ENCODE measurements at regions not wholly inside any gene's neighbourhood (a gene's known extent, or its start where the extent isn't known, plus 50 kb on each side); places are given as distances from the start of the nearest gene placed in this dataset.

DNA sequence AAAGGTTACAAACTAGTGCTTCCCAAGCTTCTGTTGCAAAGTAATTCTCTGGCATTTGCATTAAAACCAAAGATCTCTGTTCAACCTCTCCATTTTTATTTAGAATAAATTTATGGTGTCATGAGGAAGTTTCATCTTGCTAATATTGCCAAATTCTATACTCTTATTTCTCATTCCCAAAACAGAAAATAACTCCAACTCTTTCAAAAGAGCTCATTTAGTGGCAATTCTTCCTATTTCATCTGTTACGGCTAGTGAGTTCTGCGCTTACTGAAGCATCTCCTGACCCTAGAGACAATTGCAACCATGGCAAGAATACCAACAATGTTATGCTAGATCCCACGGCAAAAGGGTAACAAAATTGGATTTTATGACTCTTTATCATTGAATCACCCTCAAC lies 97.0 kb downstream of the HINT1 start:
- 91% methylated on average over 3 of the region's 3 CpGs for whole genome bisulfite sequencing, 2 donors
- Histone ChIP-seq H3K4me1 (ENCODE audit: control insufficient read depth in 2 of 2, insufficient read depth in 2 of 2, low read length in 1 of 2) (no peaks in the 10 kb centered on the region), H3K36me3 (ENCODE audit: control insufficient read depth in 2 of 2, insufficient read depth in 2 of 2, low read length in 1 of 2) (no peaks in the 10 kb centered on the region), H3K9me3 (ENCODE audit: control insufficient read depth in 2 of 2, insufficient read depth in 1 of 2, low read depth in 1 of 2, low read length in 1 of 2) (peaks cover 3% of the 10 kb centered on the region in 2 donors), H3K27me3 (ENCODE audit: control insufficient read depth in 1 of 2, insufficient read depth in 2 of 2, low read length in 2 of 2) (no peaks in the 10 kb centered on the region), H3K4me3 (ENCODE audit: low read depth in 1 of 2, low read length in 2 of 2) (no peak overlapping the region), H3K27ac (ENCODE audit: low read depth in 2 of 2, low read length in 1 of 2) (no peak overlapping the region)

- Histone ChIP-seq H3K27ac (ENCODE audit: low read depth in 2 of 2, low read length in 1 of 2) (no peak overlapping the region), H3K27me3 (ENCODE audit: control insufficient read depth in 1 of 2, insufficient read depth in 2 of 2, low read length in 2 of 2) (no peaks in the 10 kb centered on the region), H3K36me3 (ENCODE audit: control insufficient read depth in 2 of 2, insufficient read depth in 2 of 2, low read length in 1 of 2) (no peaks in the 10 kb centered on the region), H3K4me1 (ENCODE audit: control insufficient read depth in 2 of 2, insufficient read depth in 2 of 2, low read length in 1 of 2) (no peaks in the 10 kb centered on the region), H3K4me3 (ENCODE audit: low read depth in 1 of 2, low read length in 2 of 2) (no peak overlapping the region), H3K9me3 (ENCODE audit: control insufficient read depth in 2 of 2, insufficient read depth in 1 of 2, low read depth in 1 of 2, low read length in 1 of 2) (peaks cover 3% of the 10 kb centered on the region in 2 donors)
- WGBS, 2 donors, result 54 to 62% methylated on average over 2 of the region's 2 CpGs
These were observed 97.4 kb downstream of the HINT1 start for GRCh38 chr5:131067636-131068035.

- H3K4me3 ChIP-seq (ENCODE audit: low read depth in 1 of 2, low read length in 2 of 2), result no peak overlapping the region
- no peak overlapping the region for H3K27ac ChIP-seq (ENCODE audit: low read depth in 2 of 2, low read length in 1 of 2)
- peaks cover 3% of the 10 kb centered on the region in 2 donors for H3K9me3 ChIP-seq (ENCODE audit: control insufficient read depth in 2 of 2, insufficient read depth in 1 of 2, low read depth in 1 of 2, low read length in 1 of 2)
- H3K4me1 ChIP-seq (ENCODE audit: control insufficient read depth in 2 of 2, insufficient read depth in 2 of 2, low read length in 1 of 2), result no peaks in the 10 kb centered on the region
- H3K27me3 ChIP-seq (ENCODE audit: control insufficient read depth in 1 of 2, insufficient read depth in 2 of 2, low read length in 2 of 2), result no peaks in the 10 kb centered on the region
- no peaks in the 10 kb centered on the region for H3K36me3 ChIP-seq (ENCODE audit: control insufficient read depth in 2 of 2, insufficient read depth in 2 of 2, low read length in 1 of 2)
These were observed 100.2 kb downstream of the HINT1 start for GRCh38 chr5:131064669-131065371.

DNA sequence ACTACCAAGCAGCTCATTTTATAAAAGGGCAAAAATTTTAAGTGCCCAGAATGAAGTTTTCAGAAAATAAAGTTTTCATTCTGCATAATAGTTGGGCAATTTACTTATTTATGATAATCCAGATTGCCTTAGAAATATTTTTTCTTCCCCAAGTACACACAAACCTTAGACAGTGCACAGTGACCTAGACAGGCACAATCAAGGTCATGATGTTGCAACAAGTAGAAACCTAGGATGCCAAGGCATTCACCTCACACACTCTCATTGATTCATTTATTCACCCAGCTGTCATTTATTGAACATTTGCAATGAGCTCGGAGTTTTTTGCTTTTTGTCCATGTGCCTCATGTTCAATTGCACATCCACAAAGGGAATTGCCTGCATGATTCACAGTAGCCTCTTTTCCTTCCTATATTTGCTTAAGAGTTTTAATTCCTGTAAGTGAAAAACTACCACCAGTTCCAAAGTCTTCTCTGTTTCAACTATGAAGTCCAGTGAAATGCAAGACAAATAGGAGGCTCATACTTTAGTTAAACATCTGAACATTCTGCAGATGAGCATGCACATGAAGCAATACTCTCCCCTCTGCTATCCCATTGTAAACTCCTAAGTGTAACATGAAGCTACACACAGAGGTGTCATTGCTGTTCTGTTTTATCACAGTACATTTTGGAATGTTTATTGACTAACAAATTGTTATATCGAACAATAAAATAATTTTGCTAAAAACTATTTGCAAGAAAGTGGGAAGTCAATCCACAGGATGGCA lies 122.9 kb downstream of the HINT1 start:
- Histone ChIP-seq H3K4me3 (ENCODE audit: low read depth in 1 of 2, low read length in 2 of 2) (no peak overlapping the region), H3K9me3 (ENCODE audit: control insufficient read depth in 2 of 2, insufficient read depth in 1 of 2, low read depth in 1 of 2, low read length in 1 of 2) (no peaks in the 10 kb centered on the region), H3K27ac (ENCODE audit: low read depth in 2 of 2, low read length in 1 of 2) (no peak overlapping the region), H3K27me3 (ENCODE audit: control insufficient read depth in 1 of 2, insufficient read depth in 2 of 2, low read length in 2 of 2) (no peaks in the 10 kb centered on the region), H3K4me1 (ENCODE audit: control insufficient read depth in 2 of 2, insufficient read depth in 2 of 2, low read length in 1 of 2) (no peaks in the 10 kb centered on the region), H3K36me3 (ENCODE audit: control insufficient read depth in 2 of 2, insufficient read depth in 2 of 2, low read length in 1 of 2) (no peaks in the 10 kb centered on the region)
- WGBS, 2 donors, result 73 to 87% methylated on average over 2 of the region's 2 CpGs

- Histone ChIP-seq H3K27me3 (ENCODE audit: control insufficient read depth in 1 of 2, insufficient read depth in 2 of 2, low read length in 2 of 2) (no peaks in the 10 kb centered on the region), H3K27ac (ENCODE audit: low read depth in 2 of 2, low read length in 1 of 2) (no peak overlapping the region), H3K4me1 (ENCODE audit: control insufficient read depth in 2 of 2, insufficient read depth in 2 of 2, low read length in 1 of 2) (no peaks in the 10 kb centered on the region), H3K9me3 (ENCODE audit: control insufficient read depth in 2 of 2, insufficient read depth in 1 of 2, low read depth in 1 of 2, low read length in 1 of 2) (no peaks in the 10 kb centered on the region), H3K4me3 (ENCODE audit: low read depth in 1 of 2, low read length in 2 of 2) (no peak overlapping the region), H3K36me3 (ENCODE audit: control insufficient read depth in 2 of 2, insufficient read depth in 2 of 2, low read length in 1 of 2) (no peaks in the 10 kb centered on the region)
- WGBS, 2 donors, result 83 to 92% methylated on average over 2 of the region's 2 CpGs
These were observed 141.6 kb downstream of the HINT1 start for GRCh38 chr5:131023498-131023865.

DNA sequence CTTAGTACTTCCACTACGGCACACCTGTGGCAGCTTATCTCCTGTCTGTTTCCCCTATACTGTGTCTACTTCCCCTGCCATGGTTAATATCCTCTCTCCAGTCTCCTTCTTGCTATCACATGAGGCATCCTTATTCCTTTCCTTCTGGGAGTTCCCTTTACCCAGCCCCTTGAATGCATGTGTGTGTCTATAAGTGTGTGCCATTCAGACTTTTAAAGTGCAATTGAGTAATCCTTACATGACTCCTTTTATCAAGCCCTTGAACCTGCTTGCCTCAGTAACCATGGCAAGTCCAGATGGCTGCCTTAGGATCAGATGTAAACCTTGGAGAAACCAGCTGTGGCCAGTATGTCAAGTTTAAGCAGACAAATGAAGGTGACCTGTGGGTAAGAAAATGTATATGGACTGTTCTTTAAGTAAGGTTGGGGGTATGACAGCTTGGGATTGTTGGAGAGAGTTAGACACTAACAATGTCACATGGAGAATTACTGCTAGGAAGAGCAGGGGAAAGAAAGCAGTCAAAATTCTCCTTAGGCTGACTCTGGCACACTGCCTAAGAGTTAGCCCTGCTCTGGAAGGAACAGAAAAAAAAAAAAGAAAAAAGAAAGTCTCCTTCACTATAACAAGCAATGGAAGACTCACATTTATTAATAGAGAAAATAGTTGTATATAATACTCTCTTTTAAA lies 142.1 kb downstream of the HINT1 start:
- 91 to 96% methylated on average over 1 of the region's 1 CpG for WGBS, 2 donors
- Histone ChIP-seq H3K4me1 (ENCODE audit: control insufficient read depth in 2 of 2, insufficient read depth in 2 of 2, low read length in 1 of 2) (no peaks in the 10 kb centered on the region), H3K9me3 (ENCODE audit: control insufficient read depth in 2 of 2, insufficient read depth in 1 of 2, low read depth in 1 of 2, low read length in 1 of 2) (no peaks in the 10 kb centered on the region), H3K4me3 (ENCODE audit: low read depth in 1 of 2, low read length in 2 of 2) (no peak overlapping the region), H3K27me3 (ENCODE audit: control insufficient read depth in 1 of 2, insufficient read depth in 2 of 2, low read length in 2 of 2) (no peaks in the 10 kb centered on the region), H3K27ac (ENCODE audit: low read depth in 2 of 2, low read length in 1 of 2) (no peak overlapping the region), H3K36me3 (ENCODE audit: control insufficient read depth in 2 of 2, insufficient read depth in 2 of 2, low read length in 1 of 2) (no peaks in the 10 kb centered on the region)

- H3K9me3 ChIP-seq (ENCODE audit: control insufficient read depth in 2 of 2, insufficient read depth in 1 of 2, low read depth in 1 of 2, low read length in 1 of 2), result no peaks in the 10 kb centered on the region
- 78 to 82% methylated on average over 2 of the region's 2 CpGs for WGBS, 2 donors
- no peaks in the 10 kb centered on the region for H3K4me1 ChIP-seq (ENCODE audit: control insufficient read depth in 2 of 2, insufficient read depth in 2 of 2, low read length in 1 of 2)
These were observed 143.4 kb downstream of the HINT1 start for GRCh38 chr5:131021646-131022045.

GRCh38 chr5:131019601-131020315 lies 145.3 kb downstream of the HINT1 start:
- no peaks in the 10 kb centered on the region for H3K4me1 ChIP-seq (ENCODE audit: control insufficient read depth in 2 of 2, insufficient read depth in 2 of 2, low read length in 1 of 2)
- WGBS, 2 donors, result 73 to 85% methylated on average over 6 of the region's 6 CpGs
- no peak overlapping the region for H3K27ac ChIP-seq (ENCODE audit: low read depth in 2 of 2, low read length in 1 of 2)

More at GRCh38 chr5:131021646-131022045, 143.4 kb downstream of the HINT1 start:
- no peaks in the 10 kb centered on the region for H3K36me3 ChIP-seq (ENCODE audit: control insufficient read depth in 2 of 2, insufficient read depth in 2 of 2, low read length in 1 of 2)
- H3K27me3 ChIP-seq (ENCODE audit: control insufficient read depth in 1 of 2, insufficient read depth in 2 of 2, low read length in 2 of 2), result no peaks in the 10 kb centered on the region
- no peak overlapping the region for H3K27ac ChIP-seq (ENCODE audit: low read depth in 2 of 2, low read length in 1 of 2)
- no peak overlapping the region for H3K4me3 ChIP-seq (ENCODE audit: low read depth in 1 of 2, low read length in 2 of 2)

GRCh38 chr5:131019111-131019510 lies 145.9 kb downstream of the HINT1 start:
- Histone ChIP-seq H3K27ac (ENCODE audit: low read depth in 2 of 2, low read length in 1 of 2) (no peak overlapping the region), H3K27me3 (ENCODE audit: control insufficient read depth in 1 of 2, insufficient read depth in 2 of 2, low read length in 2 of 2) (no peaks in the 10 kb centered on the region), H3K9me3 (ENCODE audit: control insufficient read depth in 2 of 2, insufficient read depth in 1 of 2, low read depth in 1 of 2, low read length in 1 of 2) (no peaks in the 10 kb centered on the region), H3K4me3 (ENCODE audit: low read depth in 1 of 2, low read length in 2 of 2) (no peak overlapping the region), H3K4me1 (ENCODE audit: control insufficient read depth in 2 of 2, insufficient read depth in 2 of 2, low read length in 1 of 2) (no peaks in the 10 kb centered on the region), H3K36me3 (ENCODE audit: control insufficient read depth in 2 of 2, insufficient read depth in 2 of 2, low read length in 1 of 2) (no peaks in the 10 kb centered on the region)
- 67 to 74% methylated on average over 1 of the region's 1 CpG for WGBS, 2 donors

More at GRCh38 chr5:131019601-131020315, 145.3 kb downstream of the HINT1 start:
- no peak overlapping the region for H3K4me3 ChIP-seq (ENCODE audit: low read depth in 1 of 2, low read length in 2 of 2)
- no peaks in the 10 kb centered on the region for H3K27me3 ChIP-seq (ENCODE audit: control insufficient read depth in 1 of 2, insufficient read depth in 2 of 2, low read length in 2 of 2)
- H3K9me3 ChIP-seq (ENCODE audit: control insufficient read depth in 2 of 2, insufficient read depth in 1 of 2, low read depth in 1 of 2, low read length in 1 of 2), result no peaks in the 10 kb centered on the region
- H3K36me3 ChIP-seq (ENCODE audit: control insufficient read depth in 2 of 2, insufficient read depth in 2 of 2, low read length in 1 of 2), result no peaks in the 10 kb centered on the region
